T47D (cell line): ENCODE measurements at regions not wholly inside any gene's neighbourhood (a gene's known extent, or its start where the extent isn't known, plus 50 kb on each side); places are given as distances from the start of the nearest gene placed in this dataset.
A peak's percentile ranks its signal among the peaks of the same experiment; 100 is the strongest.

ENCODE experiments used
- DNase-seq, 2 experiments: peaks; one replicate each; pipeline versions ENCODE4 v3.0.0 to v3.0.0-alpha.2; 2011 to 2012; ENCODE audit warnings: low read depth in 1 of 2, low spot score in 1 of 2
- JUND ChIP-seq: IDR thresholded peaks from 2 replicates; pipeline ENCODE4 v1.6.1; 2012; ENCODE audit warnings: low read depth
- in situ Hi-C: cut with HindIII; loops from 2 replicates; pipeline ENCODE4 v1.10.0; 2016; ENCODE audit warnings: low sequenced_read_pairs, low pct_unique_long_range_greater_than_20kb

DNA sequence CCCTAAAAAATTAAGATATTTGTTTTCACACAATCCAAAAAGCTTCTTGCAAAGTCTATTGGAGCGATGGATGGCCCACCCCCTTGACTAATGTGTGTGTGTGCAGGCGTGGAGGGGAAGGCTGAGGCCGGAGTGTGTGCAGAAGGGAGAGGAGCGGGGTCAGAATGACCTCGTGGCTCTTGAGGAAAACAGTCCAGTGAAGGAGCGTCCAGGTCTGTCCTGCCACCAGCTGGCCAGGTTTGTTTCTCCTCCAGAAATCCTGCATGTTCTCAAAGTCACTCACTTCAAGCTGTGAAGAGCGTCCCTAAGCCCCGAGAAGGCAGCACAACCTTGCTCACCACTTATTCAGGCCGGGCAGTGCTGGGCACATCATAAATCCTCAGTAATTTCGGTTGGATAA is 69.5 kb upstream of the SSX2IP start:
- DNase-seq: peak in 1 of 2 experiments; percentile 70
- in situ Hi-C loops: no loop called here

DNA sequence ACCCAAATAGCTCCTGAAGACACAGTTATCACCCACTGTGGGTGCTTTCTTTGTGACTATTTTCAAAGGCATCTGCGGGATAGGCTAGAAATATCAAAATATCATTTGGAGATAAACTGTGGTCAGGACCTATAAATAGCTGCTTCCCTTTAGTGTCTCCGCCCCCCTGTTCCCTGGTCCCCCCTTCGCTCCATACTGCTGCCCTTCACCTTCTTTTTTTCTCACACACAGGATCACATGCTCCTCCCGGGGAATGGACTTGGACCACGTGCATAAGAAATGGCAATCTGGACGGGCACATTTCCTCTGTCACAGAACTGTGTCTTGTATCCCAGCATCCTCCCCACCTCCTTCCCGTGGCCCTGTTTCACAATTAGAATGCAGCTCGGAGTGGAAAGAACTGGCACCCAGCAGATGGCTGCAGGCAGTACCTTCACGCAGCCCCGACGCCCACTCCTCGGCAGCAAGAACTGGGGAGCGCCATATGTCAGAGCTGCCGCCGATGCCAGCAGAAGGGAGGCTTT is 68.8 kb upstream of the SSX2IP start:
- no peak for TF ChIP-seq JUND
- no peak for DNase-seq
- in situ Hi-C loops: no loop called here

More for the DNA sequence above, 69.5 kb upstream of the SSX2IP start:
- no peak for TF ChIP-seq JUND

DNA sequence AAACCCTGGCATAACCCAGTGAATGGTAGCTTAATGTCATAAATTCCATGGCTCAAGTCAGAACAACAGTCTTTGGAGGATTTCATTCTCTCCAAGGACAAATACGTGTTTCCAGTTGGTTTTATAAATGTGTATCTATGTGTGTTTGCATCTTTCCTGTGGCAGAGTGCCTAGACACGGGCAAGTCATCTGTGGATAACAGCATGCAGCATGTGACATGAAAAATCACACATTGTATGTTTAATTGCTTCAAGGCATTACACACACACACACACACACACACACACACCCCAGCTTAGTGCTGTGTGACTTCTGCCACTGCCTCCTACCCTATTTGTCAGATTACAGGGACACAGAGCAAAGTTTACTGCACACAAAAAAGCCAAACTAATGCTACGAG is 68.2 kb upstream of the SSX2IP start:
- no peak for TF ChIP-seq JUND
- DNase-seq: no peak
- in situ Hi-C loops: no loop called here

DNA sequence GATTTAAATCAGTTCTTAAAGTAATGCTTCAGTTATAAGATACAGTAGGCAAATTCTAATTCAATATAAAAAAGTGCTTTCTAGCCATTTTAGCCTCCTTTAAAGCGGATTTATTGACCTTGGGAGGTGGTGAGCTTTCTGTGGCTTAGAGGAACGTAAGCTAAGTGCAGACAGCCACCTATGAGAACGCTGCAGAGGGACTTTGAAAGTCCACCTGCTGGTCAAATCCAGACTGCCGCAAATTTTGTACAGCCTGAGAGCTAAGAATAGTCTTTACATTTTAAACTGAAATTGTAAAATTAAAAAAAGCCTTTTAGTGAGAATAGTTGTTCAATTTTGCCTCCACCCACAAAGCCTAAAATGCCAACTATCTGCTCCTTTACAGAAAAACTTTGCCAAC is 67.0 kb upstream of the SSX2IP start:
- no peak for TF ChIP-seq JUND
- no peak for DNase-seq
- in situ Hi-C loops: no loop called here

DNA sequence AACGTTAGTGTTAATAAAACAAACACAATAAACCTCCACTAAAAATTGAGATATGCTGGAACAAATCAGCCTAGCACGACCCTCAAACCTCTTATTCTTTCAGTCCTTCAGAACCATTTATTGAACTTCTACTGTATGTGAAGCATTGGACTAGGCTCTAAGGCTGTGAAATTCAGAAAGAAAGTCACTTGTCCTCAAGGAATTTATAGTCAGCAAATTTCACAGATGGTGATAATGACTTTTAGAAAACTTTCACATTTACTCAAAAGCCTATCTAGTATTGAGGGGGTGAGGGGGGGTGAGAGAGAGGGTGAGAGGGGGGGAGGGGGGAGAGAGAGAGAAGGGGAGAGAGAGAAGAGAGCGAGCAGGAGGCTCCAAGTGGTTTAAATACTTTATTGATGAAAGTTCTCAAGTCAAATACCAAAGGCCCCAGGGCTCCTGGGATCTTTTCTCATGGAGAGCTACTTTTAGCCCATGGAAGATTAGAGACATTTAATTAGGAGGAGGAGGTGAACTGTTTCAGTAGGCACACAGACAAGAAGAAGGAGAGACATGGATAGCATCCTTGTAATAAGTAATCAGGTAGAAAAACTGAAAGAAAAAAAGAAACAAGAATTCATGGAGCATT is 66.3 kb upstream of the SSX2IP start:
- in situ Hi-C loops: no loop called here
- DNase-seq: no peak
- no peak for TF ChIP-seq JUND

DNA sequence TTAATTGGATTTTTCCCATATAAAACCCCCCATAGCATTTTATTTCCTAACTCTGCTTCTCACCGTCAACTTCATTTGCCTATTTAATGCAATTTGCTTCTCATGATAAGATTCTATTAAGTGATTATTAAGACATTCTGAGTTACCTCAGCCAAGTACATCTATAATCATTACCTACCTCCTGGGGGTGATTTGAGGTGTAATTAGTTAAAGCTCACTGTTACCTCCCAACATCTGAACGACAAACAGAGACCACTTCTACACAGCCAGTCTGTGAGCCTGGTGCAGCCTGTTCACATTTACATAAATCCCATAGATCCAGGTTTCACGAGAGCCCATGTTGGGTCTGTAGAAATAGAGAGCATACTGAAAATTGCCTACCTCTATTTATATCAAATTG is 65.7 kb upstream of the SSX2IP start:
- in situ Hi-C loops: no loop called here
- TF ChIP-seq JUND: no peak
- no peak for DNase-seq

DNA sequence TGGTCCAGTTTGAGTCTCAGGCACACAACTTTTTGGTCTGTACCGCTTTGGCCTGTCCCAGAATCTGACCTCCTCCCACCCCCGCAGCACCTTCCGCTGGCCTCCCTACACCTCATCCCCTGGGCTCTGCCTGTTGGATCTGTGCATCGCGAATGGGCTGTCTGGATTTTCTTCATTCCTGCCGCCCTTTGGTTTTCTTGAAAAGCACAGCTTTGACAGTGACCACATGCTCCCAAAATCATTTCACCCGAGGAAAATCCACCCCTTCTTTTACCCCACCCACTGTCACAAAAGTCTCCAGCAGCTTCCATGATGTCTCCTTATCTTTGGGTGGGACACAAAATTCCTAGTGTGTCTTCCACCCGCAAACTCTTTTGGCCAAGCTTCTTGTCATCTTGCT is 65.0 kb upstream of the SSX2IP start:
- TF ChIP-seq JUND: no peak
- DNase-seq: no peak
- in situ Hi-C loops: no loop called here

DNA sequence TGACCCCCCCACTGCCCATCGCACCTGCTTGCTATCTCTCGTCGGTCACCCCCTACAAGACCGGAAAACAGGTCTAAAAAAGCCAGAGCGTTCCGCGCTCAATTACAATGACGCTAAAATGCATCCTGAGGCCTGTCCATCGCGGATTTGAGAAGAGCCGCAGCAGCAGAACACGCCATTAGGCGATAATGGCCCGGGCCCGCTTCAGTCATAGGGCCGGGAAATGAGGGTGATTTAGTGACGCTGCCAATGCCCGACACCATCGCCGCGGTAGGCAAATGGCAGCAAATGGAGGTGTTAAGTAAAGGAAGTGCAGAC is 64.1 kb upstream of the SSX2IP start:
- no peak for TF ChIP-seq JUND
- in situ Hi-C loops: no loop called here
- DNase-seq: no peak

DNA sequence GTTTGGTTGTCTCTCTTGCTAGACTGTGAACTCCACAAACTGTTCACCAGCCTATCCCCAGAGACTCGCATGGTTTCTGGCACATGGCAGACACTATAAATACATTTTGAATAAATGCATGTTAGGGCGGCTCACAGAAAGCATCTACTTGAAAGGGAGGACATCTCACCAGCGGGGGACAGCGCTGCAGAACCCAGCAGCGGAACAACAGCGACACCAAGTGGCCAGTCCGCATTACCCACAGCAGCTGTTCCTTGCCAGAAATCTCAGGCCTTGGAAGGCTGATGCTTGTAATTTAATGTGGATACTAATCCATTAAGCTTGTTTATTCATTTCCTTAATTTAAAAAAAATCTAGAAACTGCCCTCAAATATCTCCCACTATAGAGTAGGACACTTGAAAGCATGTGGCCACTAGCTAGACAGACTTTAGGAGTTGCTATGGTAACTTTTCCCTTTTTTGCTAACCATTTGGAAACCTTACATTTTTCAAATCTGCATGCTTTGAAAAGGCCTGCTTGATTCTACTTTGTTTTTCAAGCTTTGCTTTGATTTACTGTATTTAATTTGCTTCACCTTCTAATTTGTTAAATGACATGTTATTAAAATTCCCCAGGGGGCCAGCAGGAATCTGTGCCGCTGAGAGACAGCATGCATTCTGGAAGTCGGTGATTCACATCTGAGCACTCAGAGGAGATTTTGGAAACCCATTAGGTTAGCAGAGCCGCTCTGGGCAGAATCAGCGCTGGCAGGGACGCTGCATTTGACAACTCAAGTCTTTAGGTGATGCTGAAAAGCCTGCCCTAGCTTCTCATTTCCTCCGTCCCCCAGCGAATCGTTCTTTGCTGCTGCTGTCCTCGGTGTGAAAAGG is 63.5 kb upstream of the SSX2IP start:
- no peak for TF ChIP-seq JUND
- peak; percentile 14 to 65 for DNase-seq
- in situ Hi-C loops: no loop called here

DNA sequence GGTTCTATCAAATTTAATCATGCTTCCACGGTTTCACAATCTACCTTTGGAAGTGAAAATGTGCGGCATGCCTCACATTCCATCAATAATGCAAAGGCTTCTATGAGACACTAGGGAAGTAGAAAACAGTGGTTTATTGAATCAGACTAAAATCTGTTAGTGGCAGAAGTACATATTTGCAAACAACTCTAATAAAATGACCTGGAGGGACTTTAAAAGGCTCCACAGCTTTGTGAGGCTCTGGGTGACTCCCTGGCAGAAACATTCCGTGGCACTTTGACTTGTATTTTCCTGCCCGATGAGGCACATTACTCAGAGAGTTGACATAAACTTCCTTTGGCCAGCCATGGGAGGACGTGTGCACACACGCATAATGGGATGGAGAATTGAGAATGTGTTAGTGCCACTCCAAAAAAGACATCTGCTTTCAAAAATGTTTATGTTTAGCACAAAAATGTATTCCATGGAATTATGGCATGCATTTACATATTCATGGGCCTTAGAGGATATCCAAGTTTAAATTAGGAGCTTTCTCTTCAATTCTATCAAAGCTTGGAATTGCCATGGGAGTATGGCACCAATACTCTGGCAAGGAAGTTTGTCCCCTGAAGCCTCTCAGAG is 60.0 kb upstream of the SSX2IP start:
- in situ Hi-C loops: no loop called here
- no peak for TF ChIP-seq JUND
- no peak for DNase-seq

DNA sequence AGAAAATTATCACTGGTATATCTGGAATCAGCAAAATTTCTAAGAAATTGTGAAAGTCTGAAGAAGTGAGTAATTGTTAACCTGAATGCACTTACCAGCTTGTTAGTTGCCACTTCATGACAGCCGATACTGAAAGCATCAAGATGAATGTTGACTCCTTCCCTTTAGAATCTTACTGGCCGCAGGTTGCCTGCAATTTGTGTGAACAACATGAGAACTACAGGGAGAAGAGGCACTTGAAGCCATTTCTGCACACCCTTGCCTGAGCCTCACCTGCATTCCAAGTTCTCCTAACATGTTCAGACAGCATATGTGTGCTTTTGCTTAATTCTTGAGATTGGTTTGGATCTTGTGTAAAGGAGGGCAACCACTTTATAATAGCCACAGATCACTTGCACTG is 59.2 kb upstream of the SSX2IP start:
- DNase-seq: no peak
- TF ChIP-seq JUND: no peak
- in situ Hi-C loops: no loop called here

DNA sequence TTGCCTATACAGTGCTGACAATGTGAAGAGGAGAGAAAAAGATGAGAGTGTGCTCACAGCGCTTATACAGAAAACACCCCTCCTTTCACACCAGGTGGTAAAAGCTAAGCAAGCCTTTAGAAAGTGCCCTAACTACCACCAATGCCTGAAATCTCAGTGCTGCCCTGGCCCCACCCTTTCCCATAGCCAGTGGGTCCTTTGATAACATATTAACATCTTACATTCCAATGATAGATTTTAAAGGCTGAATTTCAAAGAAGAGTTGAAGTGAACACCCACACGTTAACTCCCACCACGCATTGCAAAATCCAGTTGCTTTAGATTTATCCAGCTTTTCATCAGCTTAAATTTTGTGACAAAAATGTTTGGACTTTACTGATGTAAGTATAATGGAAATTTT is 58.1 kb upstream of the SSX2IP start:
- in situ Hi-C loops: no loop called here
- TF ChIP-seq JUND: no peak
- DNase-seq: no peak

DNA sequence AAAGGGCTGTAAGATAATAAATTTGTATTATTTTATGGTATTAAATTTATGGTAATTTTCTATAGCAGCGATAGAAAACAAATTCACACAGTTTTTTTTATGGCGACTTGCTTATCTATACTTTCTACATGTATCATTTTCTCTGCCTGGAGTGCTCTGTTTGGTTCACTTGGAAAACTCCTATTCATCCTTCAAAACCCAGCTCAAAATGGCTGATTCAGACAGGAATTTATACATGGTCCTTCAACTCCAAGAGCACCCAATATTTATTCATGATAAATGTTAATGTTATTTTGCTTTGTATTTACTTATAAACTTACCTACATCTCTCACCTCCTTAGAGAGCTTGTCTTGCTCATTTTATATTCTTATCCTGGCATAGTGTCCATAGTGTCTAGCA is 55.6 kb upstream of the SSX2IP start:
- in situ Hi-C loops: no loop called here
- DNase-seq: no peak
- no peak for TF ChIP-seq JUND
